GM12878 (cell line): ENCODE measurements at regions not wholly inside any gene's neighbourhood (a gene's known extent, or its start where the extent isn't known, plus 50 kb on each side); places are given as distances from the start of the nearest gene placed in this dataset.

ENCODE experiments used
- ASH2L ChIP-seq: fragments of 300-600, 200-600 bp; sonication (generic); IDR thresholded peaks from 2 replicates; pipeline ENCODE4 v1.6.1; 2017; ENCODE audit warnings: low read depth, mild to moderate bottlenecking, borderline replicate concordance
- BACH1 ChIP-seq: fragments of 450-650 bp; IDR thresholded peaks from 2 replicates; pipeline ENCODE4 v1.6.1; 2017; ENCODE audit warnings: mild to moderate bottlenecking, borderline replicate concordance
- BHLHE40 ChIP-seq, 2 experiments: fragments of 450-650 bp in 1 of 2; IDR thresholded peaks; 2 replicates each; pipeline ENCODE4 v1.6.1; 2011 to 2017; ENCODE audit warnings: low read depth in 2 of 2, borderline replicate concordance in 1 of 2, improper control_type of control experiment in 1 of 2, low read length in 1 of 2, mild to moderate bottlenecking in 1 of 2
- CBFB ChIP-seq: IDR thresholded peaks from 2 replicates; pipeline ENCODE4 v1.6.1; 2016; ENCODE audit warnings: antibody characterized with exemption, low read depth
- CREM ChIP-seq: IDR thresholded peaks from 2 replicates; pipeline ENCODE4 v1.6.1; 2014; ENCODE audit warnings: antibody characterized with exemption, low read depth
- EP300 ChIP-seq, 2 experiments: fragments of 150-350 bp in 1 of 2; IDR thresholded peaks; 2 replicates each; pipeline ENCODE4 v1.6.1; 2011 to 2012; ENCODE audit warnings: low read depth in 2 of 2, low read length in 2 of 2, borderline replicate concordance in 1 of 2, improper control_type of control experiment in 1 of 2, inconsistent platforms in 1 of 2; ENCODE audit not compliant: control insufficient read depth in 1 of 2
- IKZF2 ChIP-seq, 2 experiments: fragments of 450-650 bp; IDR thresholded peaks; 2 replicates each; pipeline ENCODE4 v1.6.1; 2017; ENCODE audit warnings: mild to moderate bottlenecking in 2 of 2, moderate library complexity in 2 of 2
- MEF2B ChIP-seq: fragments of 450-650 bp; IDR thresholded peaks from 2 replicates; pipeline ENCODE4 v1.6.1; 2018; ENCODE audit warnings: mild to moderate bottlenecking, moderate library complexity; ENCODE audit not compliant: partially characterized antibody, poor library complexity, severe bottlenecking
- MYB ChIP-seq: fragments of 150-350 bp; IDR thresholded peaks from 2 replicates; pipeline ENCODE4 v1.6.1; 2014; ENCODE audit warnings: mild to moderate bottlenecking, low read depth, low read length, borderline replicate concordance
- NRF1 ChIP-seq: conservative IDR thresholded peaks from 2 replicates; pipeline ENCODE4 v1.6.1; 2011; ENCODE audit warnings: mild to moderate bottlenecking, low read depth, low read length, improper control_type of control experiment
- RAD21 ChIP-seq: IDR thresholded peaks from 2 replicates; pipeline ENCODE4 v1.6.1; 2011; ENCODE audit warnings: mild to moderate bottlenecking, low read depth, low read length, moderate library complexity; ENCODE audit not compliant: insufficient read depth
- SP1 ChIP-seq: IDR thresholded peaks from one replicate; pipeline ENCODE4 v1.6.1; 2011; ENCODE audit warnings: low read depth, low read length
- SPI1 ChIP-seq: IDR thresholded peaks from 2 replicates; pipeline ENCODE4 v1.6.1; 2011; ENCODE audit warnings: low read depth, mild to moderate bottlenecking, low read length, moderate library complexity, borderline replicate concordance; ENCODE audit not compliant: insufficient read depth
- SUZ12 ChIP-seq: fragments of 200-600 bp; sonication (generic); IDR thresholded peaks from one replicate; pipeline ENCODE4 v1.6.1; 2018; ENCODE audit warnings: antibody characterized with exemption, mild to moderate bottlenecking; ENCODE audit not compliant: unreplicated experiment
- TBL1XR1 ChIP-seq: IDR thresholded peaks from 2 replicates; pipeline ENCODE4 v1.6.1; 2012; ENCODE audit warnings: low read depth, low read length, improper control_type of control experiment
- YBX1 ChIP-seq: fragments of 450-650 bp; IDR thresholded peaks from 2 replicates; pipeline ENCODE4 v1.6.1; 2016; ENCODE audit warnings: antibody characterized with exemption
- TF ChIP-seq, protein P1 (sequence below): IDR thresholded peaks from 2 replicates; pipeline ENCODE4 v1.6.1; 2012; ENCODE audit warnings: improper control_type of control experiment, low read depth, low read length; ENCODE audit not compliant: insufficient replicate concordance
- TF ChIP-seq, protein P2 (sequence below): fragments of 450-650 bp; IDR thresholded peaks from 2 replicates; pipeline ENCODE4 v1.6.1; 2016; ENCODE audit warnings: mild to moderate bottlenecking
- TF ChIP-seq, protein P3 (sequence below): fragments of 450-650 bp; formaldehyde crosslinking; IDR thresholded peaks from 2 replicates; pipeline ENCODE4 v1.4.0; 2022; ENCODE audit warnings: mild to moderate bottlenecking, moderate library complexity
- TF ChIP-seq, protein P4 (sequence below): IDR thresholded peaks from 2 replicates; pipeline ENCODE4 v1.6.1; 2012; ENCODE audit warnings: low read depth, low read length, improper control_type of control experiment

DNA sequence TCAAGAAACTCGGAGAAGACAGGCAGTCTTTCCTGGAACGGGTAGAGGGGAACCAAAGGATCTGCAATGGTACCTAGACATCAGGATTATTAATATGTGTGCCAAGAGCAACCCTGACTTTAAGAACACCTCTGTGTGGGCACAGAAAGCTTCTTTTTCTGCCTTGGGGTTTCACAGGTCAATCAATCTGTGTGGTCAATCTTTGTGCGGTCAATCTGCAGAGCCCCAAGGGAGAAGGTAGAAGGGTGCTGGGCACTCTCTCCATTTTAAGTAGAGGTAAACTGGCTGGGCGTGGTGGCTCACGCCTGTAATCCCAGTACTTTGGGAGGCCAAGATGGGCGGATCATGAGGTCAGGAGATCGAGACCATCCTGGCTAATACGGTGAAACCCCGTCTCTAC, 100.7 kb downstream of the ARF6 start (continued):
- TF ChIP-seq, protein P1, sequence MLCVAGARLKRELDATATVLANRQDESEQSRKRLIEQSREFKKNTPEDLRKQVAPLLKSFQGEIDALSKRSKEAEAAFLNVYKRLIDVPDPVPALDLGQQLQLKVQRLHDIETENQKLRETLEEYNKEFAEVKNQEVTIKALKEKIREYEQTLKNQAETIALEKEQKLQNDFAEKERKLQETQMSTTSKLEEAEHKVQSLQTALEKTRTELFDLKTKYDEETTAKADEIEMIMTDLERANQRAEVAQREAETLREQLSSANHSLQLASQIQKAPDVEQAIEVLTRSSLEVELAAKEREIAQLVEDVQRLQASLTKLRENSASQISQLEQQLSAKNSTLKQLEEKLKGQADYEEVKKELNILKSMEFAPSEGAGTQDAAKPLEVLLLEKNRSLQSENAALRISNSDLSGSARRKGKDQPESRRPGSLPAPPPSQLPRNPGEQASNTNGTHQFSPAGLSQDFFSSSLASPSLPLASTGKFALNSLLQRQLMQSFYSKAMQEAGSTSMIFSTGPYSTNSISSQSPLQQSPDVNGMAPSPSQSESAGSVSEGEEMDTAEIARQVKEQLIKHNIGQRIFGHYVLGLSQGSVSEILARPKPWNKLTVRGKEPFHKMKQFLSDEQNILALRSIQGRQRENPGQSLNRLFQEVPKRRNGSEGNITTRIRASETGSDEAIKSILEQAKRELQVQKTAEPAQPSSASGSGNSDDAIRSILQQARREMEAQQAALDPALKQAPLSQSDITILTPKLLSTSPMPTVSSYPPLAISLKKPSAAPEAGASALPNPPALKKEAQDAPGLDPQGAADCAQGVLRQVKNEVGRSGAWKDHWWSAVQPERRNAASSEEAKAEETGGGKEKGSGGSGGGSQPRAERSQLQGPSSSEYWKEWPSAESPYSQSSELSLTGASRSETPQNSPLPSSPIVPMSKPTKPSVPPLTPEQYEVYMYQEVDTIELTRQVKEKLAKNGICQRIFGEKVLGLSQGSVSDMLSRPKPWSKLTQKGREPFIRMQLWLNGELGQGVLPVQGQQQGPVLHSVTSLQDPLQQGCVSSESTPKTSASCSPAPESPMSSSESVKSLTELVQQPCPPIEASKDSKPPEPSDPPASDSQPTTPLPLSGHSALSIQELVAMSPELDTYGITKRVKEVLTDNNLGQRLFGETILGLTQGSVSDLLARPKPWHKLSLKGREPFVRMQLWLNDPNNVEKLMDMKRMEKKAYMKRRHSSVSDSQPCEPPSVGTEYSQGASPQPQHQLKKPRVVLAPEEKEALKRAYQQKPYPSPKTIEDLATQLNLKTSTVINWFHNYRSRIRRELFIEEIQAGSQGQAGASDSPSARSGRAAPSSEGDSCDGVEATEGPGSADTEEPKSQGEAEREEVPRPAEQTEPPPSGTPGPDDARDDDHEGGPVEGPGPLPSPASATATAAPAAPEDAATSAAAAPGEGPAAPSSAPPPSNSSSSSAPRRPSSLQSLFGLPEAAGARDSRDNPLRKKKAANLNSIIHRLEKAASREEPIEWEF, result no peak
- TF ChIP-seq CREM (no peak), YBX1 (no peak), SPI1 (no peak), ASH2L (no peak), BHLHE40 (IDR thresholded peaks at IDR 0.05; ENCODE audit: borderline replicate concordance in 1 of 2, low read depth in 2 of 2, low read length in 1 of 2) (peak in 1 of 2 experiments; percentile 31; a peak in 1 of 4 replicates), SUZ12 (no peak), RAD21 (no peak), CBFB (no peak), TBL1XR1 (no peak), MEF2B (peak; percentile 81), EP300 (IDR thresholded peaks at IDR 0.05; ENCODE audit: borderline replicate concordance in 1 of 2, control insufficient read depth in 1 of 2, low read depth in 2 of 2, low read length in 2 of 2) (peak; percentile 25 to 27; a peak in 1 of 4 replicates), SP1 (no peak), MYB (no peak), IKZF2 (IDR thresholded peaks at IDR 0.05) (0 out of 4 replicates have a peak, but pooled peaks of 1 of the 2 experiments have one; percentile 5), BACH1 (peak; percentile 13; the same call in 1 of the 2 replicates), NRF1 (no peak)
- TF ChIP-seq, protein P2, sequence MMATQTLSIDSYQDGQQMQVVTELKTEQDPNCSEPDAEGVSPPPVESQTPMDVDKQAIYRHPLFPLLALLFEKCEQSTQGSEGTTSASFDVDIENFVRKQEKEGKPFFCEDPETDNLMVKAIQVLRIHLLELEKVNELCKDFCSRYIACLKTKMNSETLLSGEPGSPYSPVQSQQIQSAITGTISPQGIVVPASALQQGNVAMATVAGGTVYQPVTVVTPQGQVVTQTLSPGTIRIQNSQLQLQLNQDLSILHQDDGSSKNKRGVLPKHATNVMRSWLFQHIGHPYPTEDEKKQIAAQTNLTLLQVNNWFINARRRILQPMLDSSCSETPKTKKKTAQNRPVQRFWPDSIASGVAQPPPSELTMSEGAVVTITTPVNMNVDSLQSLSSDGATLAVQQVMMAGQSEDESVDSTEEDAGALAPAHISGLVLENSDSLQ, result peak; percentile 72
- TF ChIP-seq, protein P3, sequence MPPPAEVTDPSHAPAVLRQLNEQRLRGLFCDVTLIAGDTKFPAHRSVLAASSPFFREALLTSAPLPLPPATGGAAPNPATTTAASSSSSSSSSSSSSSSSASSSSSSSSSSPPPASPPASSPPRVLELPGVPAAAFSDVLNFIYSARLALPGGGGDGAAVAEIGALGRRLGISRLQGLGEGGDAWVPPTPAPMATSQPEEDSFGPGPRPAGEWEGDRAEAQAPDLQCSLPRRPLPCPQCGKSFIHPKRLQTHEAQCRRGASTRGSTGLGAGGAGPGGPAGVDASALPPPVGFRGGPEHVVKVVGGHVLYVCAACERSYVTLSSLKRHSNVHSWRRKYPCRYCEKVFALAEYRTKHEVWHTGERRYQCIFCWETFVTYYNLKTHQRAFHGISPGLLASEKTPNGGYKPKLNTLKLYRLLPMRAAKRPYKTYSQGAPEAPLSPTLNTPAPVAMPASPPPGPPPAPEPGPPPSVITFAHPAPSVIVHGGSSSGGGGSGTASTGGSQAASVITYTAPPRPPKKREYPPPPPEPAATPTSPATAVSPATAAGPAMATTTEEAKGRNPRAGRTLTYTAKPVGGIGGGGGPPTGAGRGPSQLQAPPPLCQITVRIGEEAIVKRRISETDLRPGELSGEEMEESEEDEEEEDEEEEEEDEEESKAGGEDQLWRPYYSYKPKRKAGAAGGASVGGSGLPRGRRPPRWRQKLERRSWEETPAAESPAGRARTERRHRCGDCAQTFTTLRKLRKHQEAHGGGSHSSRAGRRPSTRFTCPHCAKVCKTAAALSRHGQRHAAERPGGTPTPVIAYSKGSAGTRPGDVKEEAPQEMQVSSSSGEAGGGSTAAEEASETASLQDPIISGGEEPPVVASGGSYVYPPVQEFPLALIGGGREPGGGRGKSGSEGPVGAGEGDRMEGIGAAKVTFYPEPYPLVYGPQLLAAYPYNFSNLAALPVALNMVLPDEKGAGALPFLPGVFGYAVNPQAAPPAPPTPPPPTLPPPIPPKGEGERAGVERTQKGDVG (CRISPR knock-in tag), result no peak
- TF ChIP-seq, protein P4, sequence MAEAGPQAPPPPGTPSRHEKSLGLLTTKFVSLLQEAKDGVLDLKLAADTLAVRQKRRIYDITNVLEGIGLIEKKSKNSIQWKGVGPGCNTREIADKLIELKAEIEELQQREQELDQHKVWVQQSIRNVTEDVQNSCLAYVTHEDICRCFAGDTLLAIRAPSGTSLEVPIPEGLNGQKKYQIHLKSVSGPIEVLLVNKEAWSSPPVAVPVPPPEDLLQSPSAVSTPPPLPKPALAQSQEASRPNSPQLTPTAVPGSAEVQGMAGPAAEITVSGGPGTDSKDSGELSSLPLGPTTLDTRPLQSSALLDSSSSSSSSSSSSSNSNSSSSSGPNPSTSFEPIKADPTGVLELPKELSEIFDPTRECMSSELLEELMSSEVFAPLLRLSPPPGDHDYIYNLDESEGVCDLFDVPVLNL, result no peak
